A549 (cell line): ENCODE measurements at regions not wholly inside any gene's neighbourhood (a gene's known extent, or its start where the extent isn't known, plus 50 kb on each side); places are given as distances from the start of the nearest gene placed in this dataset.

Experiments used
- ATAC-seq, 2 experiments: fragments of 200-7000 bp in 1 of 2; fragments of >200 bp in 1 of 2; cut with Nextera tagmentation in 1 of 2; cut with Tn5 transposase in 1 of 2; 3 replicates each; pipeline versions ENCODE4 v1.8.0 to v1.9.1; 2018 to 2020; ENCODE audit warnings: mild to moderate bottlenecking in 1 of 2, moderate library complexity in 1 of 2
- CTCF ChIA-PET: fragments of 300-600 bp; sonication (Branson Sonifier 250); formaldehyde crosslinking; extraction: SDS; loops from one replicate; lab custom pipeline; 2021; ENCODE audit warnings: antibody characterized with exemption, inconsistent platforms; lab: Yijun Ruan, JAX
- POLR2A ChIA-PET: fragments of 350-600 bp; formaldehyde crosslinking; extraction: SDS; loops from one replicate; lab custom pipeline; 2021; ENCODE audit warnings: antibody characterized with exemption, inconsistent platforms; lab: Yijun Ruan, JAX
- DNase-seq, 2 experiments: peaks; one replicate each; pipeline versions ENCODE4 v3.0.0 to v3.0.0-alpha.2; 2011 to 2016; ENCODE audit warnings: low read depth in 1 of 2, low spot score in 1 of 2
- FAIRE-seq: peaks from 2 replicates; lab custom pipeline; 2011; peaks lifted over from hg19 to GRCh38; lab: Jason Lieb, UNC
- H3K27ac ChIP-seq, 2 experiments: fragments of >200 bp; sonication (Bioruptor Twin); formaldehyde crosslinking; 3 replicates each; pipeline ENCODE4 v1.5.1; 2016 to 2017
- H3K4me1 ChIP-seq: fragments of >200 bp; sonication (Bioruptor Twin); formaldehyde crosslinking; 3 replicates; pipeline ENCODE4 v1.6.1; 2016
- H3K4me2 ChIP-seq: fragments of >200 bp; sonication (Bioruptor Twin); formaldehyde crosslinking; 3 replicates; pipeline ENCODE4 v1.6.1; 2016
- H3K4me3 ChIP-seq: fragments of >200 bp; sonication (Bioruptor Twin); formaldehyde crosslinking; 3 replicates; pipeline ENCODE4 v1.5.1; 2016
- H3K9me3 ChIP-seq: fragments of >200 bp; sonication (Bioruptor Twin); formaldehyde crosslinking; 3 replicates; pipeline ENCODE4 v1.6.1; 2016
- BCL3 ChIP-seq: fragments of >200 bp; sonication (Bioruptor Twin); formaldehyde crosslinking; IDR thresholded peaks from 3 replicates; pipeline ENCODE4 v1.6.1; 2016
- CBX8 ChIP-seq: fragments of 200-600 bp; sonication (generic); IDR thresholded peaks from 2 replicates; pipeline ENCODE4 v1.6.1; 2016
- CHD4 ChIP-seq: fragments of 200-600 bp; sonication (generic); IDR thresholded peaks from 2 replicates; pipeline ENCODE4 v1.6.1; 2016; ENCODE audit warnings: antibody characterized with exemption, mild to moderate bottlenecking, borderline replicate concordance
- CTCF ChIP-seq: fragments of >200 bp; sonication (Bioruptor Twin); formaldehyde crosslinking; IDR thresholded peaks from 3 replicates; pipeline ENCODE4 v1.5.1; 2016
- E2F6 ChIP-seq: IDR thresholded peaks from 2 replicates; pipeline ENCODE4 v1.6.1; 2012; ENCODE audit warnings: low read depth, borderline replicate concordance
- EHMT2 ChIP-seq: fragments of 200-600 bp; sonication (generic); IDR thresholded peaks from 2 replicates; pipeline ENCODE4 v1.6.1; 2016; ENCODE audit warnings: antibody characterized with exemption, low read depth, mild to moderate bottlenecking, moderate library complexity
- ESRRA ChIP-seq: fragments of 150-350 bp; IDR thresholded peaks from 2 replicates; pipeline ENCODE4 v1.6.1; 2014; ENCODE audit warnings: mild to moderate bottlenecking, low read length, borderline replicate concordance
- FOXS1 ChIP-seq: fragments of 250-450 bp; sonication (Bioruptor Pico); IDR thresholded peaks from 2 replicates; pipeline ENCODE4 v1.5.0; 2020; ENCODE audit warnings: mild to moderate bottlenecking, moderate library complexity
- GATA3 ChIP-seq: IDR thresholded peaks from 2 replicates; pipeline ENCODE4 v1.6.1; 2012; ENCODE audit warnings: borderline replicate concordance
- HEYL ChIP-seq: fragments of 250-450 bp; sonication (Bioruptor Pico); IDR thresholded peaks from 2 replicates; pipeline ENCODE4 v1.8.0; 2021; ENCODE audit warnings: mild to moderate bottlenecking, moderate library complexity
- HMGXB4 ChIP-seq: fragments of 250-450 bp; sonication (Bioruptor Pico); IDR thresholded peaks from 2 replicates; pipeline ENCODE4 v1.5.0; 2021; ENCODE audit warnings: mild to moderate bottlenecking, moderate library complexity, borderline replicate concordance
- HOXB5 ChIP-seq: fragments of 250-450 bp; sonication (Bioruptor Pico); IDR thresholded peaks from 2 replicates; pipeline ENCODE4 v1.5.0; 2020; ENCODE audit warnings: mild to moderate bottlenecking, moderate library complexity
- JUN ChIP-seq, 2 experiments: fragments of >200 bp; sonication (Bioruptor Twin); formaldehyde crosslinking; IDR thresholded peaks; 2 replicates in 1 of 2; 3 replicates in 1 of 2; pipeline ENCODE4 v1.6.1; 2016 to 2017
- JUNB ChIP-seq: fragments of >200 bp; sonication (Bioruptor Twin); formaldehyde crosslinking; IDR thresholded peaks from 2 replicates; pipeline ENCODE4 v1.6.1; 2016
- KDM5A ChIP-seq: fragments of 200-600 bp; sonication (generic); IDR thresholded peaks from 2 replicates; pipeline ENCODE4 v1.6.1; 2016; ENCODE audit warnings: antibody characterized with exemption, mild to moderate bottlenecking
- MAZ ChIP-seq: fragments of 150-350 bp; IDR thresholded peaks from 2 replicates; pipeline ENCODE4 v1.6.1; 2014; ENCODE audit warnings: antibody characterized with exemption, low read depth, low read length, borderline replicate concordance
- MYC ChIP-seq: IDR thresholded peaks from 2 replicates; pipeline ENCODE4 v1.6.1; 2012; ENCODE audit warnings: mild to moderate bottlenecking, inconsistent platforms, low read length, improper control_type of control experiment, borderline replicate concordance
- NR3C1 ChIP-seq: fragments of >200 bp; sonication (Bioruptor Twin); formaldehyde crosslinking; IDR thresholded peaks from 3 replicates; pipeline ENCODE4 v1.6.1; 2017
- PBX3 ChIP-seq: IDR thresholded peaks from 2 replicates; pipeline ENCODE4 v1.6.1; 2012
- POLR2A ChIP-seq: IDR thresholded peaks from 2 replicates; pipeline ENCODE4 v1.6.1; 2012; ENCODE audit warnings: mild to moderate bottlenecking, low read length
- POLR2AphosphoS2 ChIP-seq: conservative IDR thresholded peaks from 2 replicates; pipeline ENCODE4 v1.6.1; 2012; ENCODE audit warnings: low read length, improper control_type of control experiment, inconsistent platforms
- RARB ChIP-seq: fragments of 250-450 bp; sonication (Bioruptor Pico); IDR thresholded peaks from 2 replicates; pipeline ENCODE4 v1.8.0; 2021; ENCODE audit warnings: mild to moderate bottlenecking, moderate library complexity
- RFX5 ChIP-seq: fragments of 450-650 bp; IDR thresholded peaks from 2 replicates; pipeline ENCODE4 v1.7.1; 2014; ENCODE audit warnings: antibody characterized with exemption, mild to moderate bottlenecking, moderate library complexity
- SMC3 ChIP-seq: fragments of >200 bp; sonication (Bioruptor Twin); formaldehyde crosslinking; IDR thresholded peaks from 3 replicates; pipeline ENCODE4 v1.6.1; 2018; ENCODE audit warnings: inconsistent platforms
- SREBF2 ChIP-seq: fragments of 450-650 bp; IDR thresholded peaks from 2 replicates; pipeline ENCODE4 v1.6.1; 2014; ENCODE audit warnings: mild to moderate bottlenecking, moderate library complexity
- TFCP2L1 ChIP-seq: fragments of 250-450 bp; sonication (Bioruptor Pico); IDR thresholded peaks from 2 replicates; pipeline ENCODE4 v1.5.0; 2021; ENCODE audit warnings: mild to moderate bottlenecking
- USF2 ChIP-seq: fragments of 450-650 bp; IDR thresholded peaks from 2 replicates; pipeline ENCODE4 v1.6.1; 2014; ENCODE audit warnings: antibody characterized with exemption
- ZC3H11A ChIP-seq: fragments of 450-650 bp; IDR thresholded peaks from 2 replicates; pipeline ENCODE4 v1.6.1; 2014; ENCODE audit warnings: antibody characterized with exemption, mild to moderate bottlenecking
- ZSCAN20 ChIP-seq: fragments of 250-450 bp; sonication (Bioruptor Pico); IDR thresholded peaks from 2 replicates; pipeline ENCODE4 v1.8.0; 2022; ENCODE audit warnings: mild to moderate bottlenecking, moderate library complexity
- WGBS: methylation state at CpG from one replicate; pipeline ENCODE4 v1.1.6; 2017; ENCODE audit errors: missing lambda C conversion rate; 5-methylcytosine and 5-hydroxymethylcytosine counted together

GRCh38 chr2:18934886-18935285, 345.5 kb upstream of the NT5C1B start:
- TF ChIP-seq ZC3H11A (no peak), SMC3 (no peak), POLR2AphosphoS2 (no peak), NR3C1 (no peak), ZSCAN20 (CRISPR knock-in tag) (no peak), FOXS1 (no peak), EHMT2 (no peak), PBX3 (no peak), HMGXB4 (CRISPR knock-in tag) (no peak), HOXB5 (CRISPR knock-in tag) (no peak), HEYL (no peak), KDM5A (no peak), TFCP2L1 (CRISPR knock-in tag) (no peak), E2F6 (no peak), JUN (IDR thresholded peaks at IDR 0.05) (no peak), MYC (no peak), GATA3 (no peak)
- ATAC-seq = no peak
- Histone ChIP-seq H3K9me3 (no peaks in the 10 kb centered on the region), H3K27ac (no peak overlapping the region), H3K4me3 (no peak overlapping the region), H3K4me1 (no peaks in the 10 kb centered on the region), H3K4me2 (no peak overlapping the region)
- POLR2A ChIA-PET = no interaction called here
- FAIRE-seq = no peak
- WGBS = 87% methylated on average over 1 of the region's 1 CpG
- CTCF ChIA-PET = no interaction called here
- no peak for DNase-seq

GRCh38 chr2:18932853-18933252, 343.5 kb upstream of the NT5C1B start:
- ChIA-PET POLR2A (no interaction called here), CTCF (interaction anchor here (1.0 kb wide), 1 partner anchor 14 kb away, joined by 3 read pairs; no protein-coding TSS in a partner anchor)
- no peaks in the 10 kb centered on the region for H3K9me3 ChIP-seq
- no peak overlapping the region for H3K4me2 ChIP-seq
- no peak overlapping the region for H3K27ac ChIP-seq
- H3K4me3 ChIP-seq = no peak overlapping the region
- DNase-seq (no peak), ATAC-seq (no peak), FAIRE-seq (no peak)
- TF ChIP-seq RFX5 (no peak), USF2 (no peak), CHD4 (no peak), CTCF (no peak), ESRRA (no peak), PBX3 (no peak), MAZ (no peak), CBX8 (no peak), KDM5A (no peak), BCL3 (no peak), POLR2A (no peak), JUNB (no peak), RARB (no peak), TFCP2L1 (CRISPR knock-in tag) (no peak), GATA3 (no peak), SREBF2 (no peak)
- H3K4me1 ChIP-seq = no peaks in the 10 kb centered on the region
- WGBS = 74% methylated on average over 4 of the region's 4 CpGs
